Activated naive CD8-positive, alpha-beta T cell treated with anti-CD3 and anti-CD28 coated beads, Interleukin-2, amount 50 U/mL, for 24 hours (primary cell): ENCODE measurements at regions not wholly inside any gene's neighbourhood (a gene's known extent, or its start where the extent isn't known, plus 50 kb on each side); places are given as distances from the start of the nearest gene placed in this dataset.
A peak's percentile ranks its signal among the peaks of the same experiment; 100 is the strongest.

Source experiments
- ATAC-seq: fragments of 150-1000 bp; cut with Tn5 transposase; one replicate; pipeline ENCODE4 v1.10.0; 2021
- DNase-seq: peaks from one replicate; pipeline ENCODE4 v3.0.0; 2021
- H3K27ac Mint-ChIP-seq: one replicate; pipeline ENCODE4 v1.8.0; 2021; ENCODE audit warnings: mild to moderate bottlenecking, mixed read lengths
- H3K27me3 Mint-ChIP-seq: one replicate; pipeline ENCODE4 v1.8.0; 2021; ENCODE audit warnings: mixed read lengths
- H3K36me3 Mint-ChIP-seq: one replicate; pipeline ENCODE4 v1.8.0; 2021; ENCODE audit warnings: low read depth, mixed read lengths
- H3K4me1 Mint-ChIP-seq: one replicate; pipeline ENCODE4 v1.8.0; 2021; ENCODE audit warnings: mixed read lengths
- H3K4me3 Mint-ChIP-seq: one replicate; pipeline ENCODE4 v1.8.0; 2021; ENCODE audit warnings: mild to moderate bottlenecking, moderate library complexity, mixed read lengths
- H3K9me3 Mint-ChIP-seq: one replicate; pipeline ENCODE4 v1.8.0; 2021; ENCODE audit warnings: mixed read lengths

- Mint-ChIP-seq H3K9me3 (no peaks in the 10 kb centered on the region), H3K27ac (no peak overlapping the region), H3K4me1 (no peaks in the 10 kb centered on the region), H3K36me3 (no peaks in the 10 kb centered on the region), H3K27me3 (peaks cover 28% of the 10 kb centered on the region), H3K4me3 (no peak overlapping the region)
- no peak for DNase-seq
- ATAC-seq = no peak
These were observed 168.8 kb upstream of the RAI14 start for GRCh38 chr5:34487159-34487879.

- DNase-seq (no peak), ATAC-seq (no peak)
- H3K9me3 Mint-ChIP-seq = no peaks in the 10 kb centered on the region
- no peak overlapping the region for H3K4me3 Mint-ChIP-seq
- H3K27ac Mint-ChIP-seq = no peak overlapping the region
- no peaks in the 10 kb centered on the region for H3K4me1 Mint-ChIP-seq
- no peaks in the 10 kb centered on the region for H3K36me3 Mint-ChIP-seq
- peaks cover 29% of the 10 kb centered on the region for H3K27me3 Mint-ChIP-seq
These were observed 168.2 kb upstream of the RAI14 start for GRCh38 chr5:34487956-34488355.

- no peak overlapping the region for H3K27ac Mint-ChIP-seq
- peaks cover 31% of the 10 kb centered on the region for H3K27me3 Mint-ChIP-seq
- no peaks in the 10 kb centered on the region for H3K4me1 Mint-ChIP-seq
- H3K36me3 Mint-ChIP-seq = no peaks in the 10 kb centered on the region
- ATAC-seq (no peak), DNase-seq (no peak)
- no peak overlapping the region for H3K4me3 Mint-ChIP-seq
- H3K9me3 Mint-ChIP-seq = no peaks in the 10 kb centered on the region
These were observed 167.1 kb upstream of the RAI14 start for GRCh38 chr5:34488984-34489383.

- Mint-ChIP-seq H3K4me3 (no peak overlapping the region), H3K27ac (no peak overlapping the region), H3K36me3 (no peaks in the 10 kb centered on the region), H3K4me1 (no peaks in the 10 kb centered on the region), H3K9me3 (no peaks in the 10 kb centered on the region), H3K27me3 (peaks cover 33% of the 10 kb centered on the region)
- DNase-seq (no peak), ATAC-seq (no peak)
These were observed 165.4 kb upstream of the RAI14 start for GRCh38 chr5:34490506-34491250.

- Mint-ChIP-seq H3K4me1 (no peaks in the 10 kb centered on the region), H3K36me3 (no peaks in the 10 kb centered on the region), H3K4me3 (no peak overlapping the region), H3K9me3 (no peaks in the 10 kb centered on the region), H3K27me3 (peaks cover 30% of the 10 kb centered on the region), H3K27ac (no peak overlapping the region)
- DNase-seq (no peak), ATAC-seq (no peak)
These were observed 164.9 kb upstream of the RAI14 start for GRCh38 chr5:34491251-34491620.

- Mint-ChIP-seq H3K36me3 (no peaks in the 10 kb centered on the region), H3K4me1 (peaks cover 11% of the 10 kb centered on the region), H3K27ac (no peak overlapping the region), H3K4me3 (no peak overlapping the region), H3K9me3 (no peaks in the 10 kb centered on the region), H3K27me3 (peaks cover 12% of the 10 kb centered on the region)
- DNase-seq = no peak
- no peak for ATAC-seq
These were observed 161.9 kb upstream of the RAI14 start for GRCh38 chr5:34494111-34494755.

GRCh38 chr5:34495178-34495577 lies 160.9 kb upstream of the RAI14 start:
- no peaks in the 10 kb centered on the region for H3K36me3 Mint-ChIP-seq
- H3K27ac Mint-ChIP-seq = no peak overlapping the region
- H3K9me3 Mint-ChIP-seq = no peaks in the 10 kb centered on the region
- ATAC-seq = no peak
- no peak overlapping the region for H3K4me3 Mint-ChIP-seq
- DNase-seq = no peak
- H3K27me3 Mint-ChIP-seq = peaks cover 10% of the 10 kb centered on the region
- H3K4me1 Mint-ChIP-seq = peaks cover 15% of the 10 kb centered on the region

GRCh38 chr5:34496260-34496691 lies 159.9 kb upstream of the RAI14 start:
- Mint-ChIP-seq H3K36me3 (no peaks in the 10 kb centered on the region), H3K9me3 (no peaks in the 10 kb centered on the region), H3K27ac (no peak overlapping the region), H3K27me3 (peaks cover 10% of the 10 kb centered on the region), H3K4me1 (peaks cover 15% of the 10 kb centered on the region), H3K4me3 (no peak overlapping the region)
- ATAC-seq = no peak
- no peak for DNase-seq

- Mint-ChIP-seq H3K27me3 (peaks cover 10% of the 10 kb centered on the region), H3K36me3 (no peaks in the 10 kb centered on the region), H3K9me3 (no peaks in the 10 kb centered on the region), H3K4me1 (peaks cover 15% of the 10 kb centered on the region), H3K27ac (no peak overlapping the region), H3K4me3 (no peak overlapping the region)
- DNase-seq (no peak), ATAC-seq (no peak)
These were observed 159.2 kb upstream of the RAI14 start for GRCh38 chr5:34496701-34497469.

GRCh38 chr5:34497470-34497808 lies 158.7 kb upstream of the RAI14 start:
- ATAC-seq (no peak), DNase-seq (no peak)
- Mint-ChIP-seq H3K4me1 (peaks cover 15% of the 10 kb centered on the region), H3K36me3 (no peaks in the 10 kb centered on the region), H3K4me3 (no peak overlapping the region), H3K27ac (no peak overlapping the region), H3K27me3 (peaks cover 15% of the 10 kb centered on the region), H3K9me3 (no peaks in the 10 kb centered on the region)

GRCh38 chr5:34498572-34498971 lies 157.6 kb upstream of the RAI14 start:
- Mint-ChIP-seq H3K9me3 (no peaks in the 10 kb centered on the region), H3K4me3 (no peak overlapping the region), H3K27ac (peak overlapping the region; percentile 80)

GRCh38 chr5:34499001-34499734 lies 157.0 kb upstream of the RAI14 start:
- ATAC-seq = peak; percentile 93
- Mint-ChIP-seq H3K9me3 (no peaks in the 10 kb centered on the region), H3K4me3 (peak overlapping the region; percentile 10)

More at GRCh38 chr5:34498572-34498971, 157.6 kb upstream of the RAI14 start:
- Mint-ChIP-seq H3K36me3 (no peaks in the 10 kb centered on the region), H3K27me3 (peaks cover 12% of the 10 kb centered on the region), H3K4me1 (peaks cover 15% of the 10 kb centered on the region)
- ATAC-seq = no peak
- no peak for DNase-seq

GRCh38 chr5:34500236-34500847 lies 155.8 kb upstream of the RAI14 start:
- no peak for ATAC-seq

More at GRCh38 chr5:34499001-34499734, 157.0 kb upstream of the RAI14 start:
- DNase-seq = peak; percentile 13
- Mint-ChIP-seq H3K27ac (peak overlapping the region; percentile 80), H3K27me3 (peaks cover 12% of the 10 kb centered on the region), H3K36me3 (no peaks in the 10 kb centered on the region), H3K4me1 (peaks cover 15% of the 10 kb centered on the region)

More at GRCh38 chr5:34500236-34500847, 155.8 kb upstream of the RAI14 start:
- H3K27ac Mint-ChIP-seq = no peak overlapping the region
- DNase-seq = no peak
- H3K9me3 Mint-ChIP-seq = no peaks in the 10 kb centered on the region
- H3K27me3 Mint-ChIP-seq = peaks cover 18% of the 10 kb centered on the region
- H3K36me3 Mint-ChIP-seq = no peaks in the 10 kb centered on the region
- H3K4me3 Mint-ChIP-seq = no peak overlapping the region
- peaks cover 15% of the 10 kb centered on the region for H3K4me1 Mint-ChIP-seq
